ENCODE measurements at regions not wholly inside any gene's neighbourhood (a gene's known extent, or its start where the extent isn't known, plus 50 kb on each side); places are given as distances from the start of the nearest gene placed in this dataset.

DNA sequence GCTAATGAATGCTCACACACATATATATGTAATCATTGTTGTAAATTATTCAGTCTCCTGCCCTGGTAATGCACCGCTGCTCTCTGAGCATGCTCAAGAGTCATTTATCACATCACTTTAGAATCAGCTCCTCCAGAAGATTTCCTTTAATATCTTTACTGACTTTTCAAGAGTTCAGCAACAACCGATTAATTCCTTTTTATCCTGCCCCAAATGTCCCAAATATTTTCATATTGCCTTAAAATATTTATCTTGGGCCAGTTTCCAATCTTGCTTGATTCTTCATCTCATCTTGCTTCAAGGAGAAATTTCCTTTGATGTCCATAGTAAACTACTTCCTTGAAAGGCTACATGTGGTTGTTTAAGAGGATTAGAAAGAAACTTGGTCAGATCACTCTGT lies 132.5 kb downstream of the NHLRC3 start:
- TF ChIP-seq, protein P1, sequence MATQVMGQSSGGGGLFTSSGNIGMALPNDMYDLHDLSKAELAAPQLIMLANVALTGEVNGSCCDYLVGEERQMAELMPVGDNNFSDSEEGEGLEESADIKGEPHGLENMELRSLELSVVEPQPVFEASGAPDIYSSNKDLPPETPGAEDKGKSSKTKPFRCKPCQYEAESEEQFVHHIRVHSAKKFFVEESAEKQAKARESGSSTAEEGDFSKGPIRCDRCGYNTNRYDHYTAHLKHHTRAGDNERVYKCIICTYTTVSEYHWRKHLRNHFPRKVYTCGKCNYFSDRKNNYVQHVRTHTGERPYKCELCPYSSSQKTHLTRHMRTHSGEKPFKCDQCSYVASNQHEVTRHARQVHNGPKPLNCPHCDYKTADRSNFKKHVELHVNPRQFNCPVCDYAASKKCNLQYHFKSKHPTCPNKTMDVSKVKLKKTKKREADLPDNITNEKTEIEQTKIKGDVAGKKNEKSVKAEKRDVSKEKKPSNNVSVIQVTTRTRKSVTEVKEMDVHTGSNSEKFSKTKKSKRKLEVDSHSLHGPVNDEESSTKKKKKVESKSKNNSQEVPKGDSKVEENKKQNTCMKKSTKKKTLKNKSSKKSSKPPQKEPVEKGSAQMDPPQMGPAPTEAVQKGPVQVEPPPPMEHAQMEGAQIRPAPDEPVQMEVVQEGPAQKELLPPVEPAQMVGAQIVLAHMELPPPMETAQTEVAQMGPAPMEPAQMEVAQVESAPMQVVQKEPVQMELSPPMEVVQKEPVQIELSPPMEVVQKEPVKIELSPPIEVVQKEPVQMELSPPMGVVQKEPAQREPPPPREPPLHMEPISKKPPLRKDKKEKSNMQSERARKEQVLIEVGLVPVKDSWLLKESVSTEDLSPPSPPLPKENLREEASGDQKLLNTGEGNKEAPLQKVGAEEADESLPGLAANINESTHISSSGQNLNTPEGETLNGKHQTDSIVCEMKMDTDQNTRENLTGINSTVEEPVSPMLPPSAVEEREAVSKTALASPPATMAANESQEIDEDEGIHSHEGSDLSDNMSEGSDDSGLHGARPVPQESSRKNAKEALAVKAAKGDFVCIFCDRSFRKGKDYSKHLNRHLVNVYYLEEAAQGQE (IDR thresholded peaks at IDR 0.05; ENCODE audit: insufficient replicate concordance, low read depth): no peak
- TF ChIP-seq, protein P2, sequence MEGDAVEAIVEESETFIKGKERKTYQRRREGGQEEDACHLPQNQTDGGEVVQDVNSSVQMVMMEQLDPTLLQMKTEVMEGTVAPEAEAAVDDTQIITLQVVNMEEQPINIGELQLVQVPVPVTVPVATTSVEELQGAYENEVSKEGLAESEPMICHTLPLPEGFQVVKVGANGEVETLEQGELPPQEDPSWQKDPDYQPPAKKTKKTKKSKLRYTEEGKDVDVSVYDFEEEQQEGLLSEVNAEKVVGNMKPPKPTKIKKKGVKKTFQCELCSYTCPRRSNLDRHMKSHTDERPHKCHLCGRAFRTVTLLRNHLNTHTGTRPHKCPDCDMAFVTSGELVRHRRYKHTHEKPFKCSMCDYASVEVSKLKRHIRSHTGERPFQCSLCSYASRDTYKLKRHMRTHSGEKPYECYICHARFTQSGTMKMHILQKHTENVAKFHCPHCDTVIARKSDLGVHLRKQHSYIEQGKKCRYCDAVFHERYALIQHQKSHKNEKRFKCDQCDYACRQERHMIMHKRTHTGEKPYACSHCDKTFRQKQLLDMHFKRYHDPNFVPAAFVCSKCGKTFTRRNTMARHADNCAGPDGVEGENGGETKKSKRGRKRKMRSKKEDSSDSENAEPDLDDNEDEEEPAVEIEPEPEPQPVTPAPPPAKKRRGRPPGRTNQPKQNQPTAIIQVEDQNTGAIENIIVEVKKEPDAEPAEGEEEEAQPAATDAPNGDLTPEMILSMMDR (IDR thresholded peaks at IDR 0.05; ENCODE audit: insufficient read depth, low read length): no peak
